NCI-H2029 (cell line): ENCODE measurements at regions not wholly inside any gene's neighbourhood (a gene's known extent, or its start where the extent isn't known, plus 50 kb on each side); places are given as distances from the start of the nearest gene placed in this dataset.

Experiments used
- DNase-seq: peaks from one replicate; lab custom pipeline; 2025; lab: John Stamatoyannopoulos, UW

DNA sequence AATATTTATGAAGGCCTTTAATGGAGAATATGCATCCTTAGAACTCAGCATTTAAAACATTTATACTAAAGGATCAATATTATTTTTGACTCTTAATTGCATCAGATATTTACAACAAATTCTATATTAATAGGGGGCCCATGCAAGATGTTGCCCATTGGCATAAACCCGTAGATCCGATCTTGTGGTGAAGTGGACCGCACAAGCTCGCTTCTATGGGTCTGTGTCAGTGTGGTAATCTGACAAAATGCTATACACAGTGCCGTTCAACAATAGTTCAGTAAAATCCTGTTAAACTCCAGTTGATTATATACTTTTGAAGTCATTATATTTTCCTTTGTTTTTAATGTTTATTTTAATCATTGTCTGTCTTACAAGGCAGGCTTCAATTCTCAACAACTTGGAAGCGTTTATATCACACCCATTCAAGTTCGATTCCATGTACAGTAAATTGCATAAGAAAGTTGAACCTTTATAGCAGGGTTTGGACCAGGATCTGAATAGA, 809.2 kb downstream of the USP25 start:
- DNase-seq: no peak

DNA sequence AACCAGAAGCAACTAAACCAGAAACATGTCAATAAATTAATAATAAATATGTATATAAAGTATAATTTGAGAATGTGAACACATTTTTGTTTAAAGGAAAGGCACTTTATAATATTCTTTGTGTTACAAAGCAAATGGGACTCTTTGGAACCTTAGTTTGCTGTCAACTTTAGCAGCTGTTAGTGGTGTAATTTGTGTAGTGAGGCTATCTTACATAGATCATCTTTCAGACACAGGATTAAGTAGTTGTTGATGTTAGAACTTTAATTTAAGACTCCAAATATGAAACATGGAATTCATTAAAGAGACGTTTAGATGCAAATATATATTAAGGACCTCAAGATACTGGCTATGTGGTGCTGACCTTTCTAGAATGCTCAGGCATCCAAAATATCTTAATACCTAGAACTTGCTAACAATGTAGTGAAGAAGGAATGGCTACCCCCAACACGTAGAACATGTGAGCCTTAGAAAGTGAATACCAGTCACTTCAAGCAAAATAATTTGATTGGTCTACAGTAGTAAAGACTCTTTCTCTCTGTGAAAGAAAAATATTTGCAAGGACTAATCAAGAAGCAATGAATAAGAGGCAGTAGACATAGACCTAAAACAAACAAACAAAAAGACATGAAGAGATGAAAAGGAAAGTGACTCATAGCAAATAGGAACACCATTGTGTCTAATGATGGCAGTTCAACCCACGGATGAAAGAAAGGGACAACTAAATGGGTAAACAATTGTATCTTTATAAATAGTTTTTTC, 811.4 kb downstream of the USP25 start:
- no peak for DNase-seq

DNA sequence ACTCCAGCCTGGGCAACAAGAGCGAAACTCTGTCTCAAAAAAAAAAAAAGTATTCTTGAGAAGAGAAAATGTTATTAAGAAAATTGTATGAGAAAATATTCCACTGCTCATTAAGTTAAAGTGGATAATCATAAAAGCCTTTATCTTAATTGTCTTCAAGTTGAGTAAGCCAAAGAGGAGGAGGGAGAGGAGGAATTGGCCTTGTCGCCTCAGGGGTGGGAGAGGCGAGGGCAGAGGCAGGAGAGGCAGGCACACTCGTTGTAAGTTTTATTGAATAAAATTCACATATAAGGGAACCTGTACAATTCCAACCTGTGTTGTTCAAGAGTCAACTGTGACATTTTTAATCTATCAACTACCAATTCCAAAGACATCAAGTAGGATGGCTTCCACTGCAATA, 820.3 kb downstream of the USP25 start:
- no peak for DNase-seq

DNA sequence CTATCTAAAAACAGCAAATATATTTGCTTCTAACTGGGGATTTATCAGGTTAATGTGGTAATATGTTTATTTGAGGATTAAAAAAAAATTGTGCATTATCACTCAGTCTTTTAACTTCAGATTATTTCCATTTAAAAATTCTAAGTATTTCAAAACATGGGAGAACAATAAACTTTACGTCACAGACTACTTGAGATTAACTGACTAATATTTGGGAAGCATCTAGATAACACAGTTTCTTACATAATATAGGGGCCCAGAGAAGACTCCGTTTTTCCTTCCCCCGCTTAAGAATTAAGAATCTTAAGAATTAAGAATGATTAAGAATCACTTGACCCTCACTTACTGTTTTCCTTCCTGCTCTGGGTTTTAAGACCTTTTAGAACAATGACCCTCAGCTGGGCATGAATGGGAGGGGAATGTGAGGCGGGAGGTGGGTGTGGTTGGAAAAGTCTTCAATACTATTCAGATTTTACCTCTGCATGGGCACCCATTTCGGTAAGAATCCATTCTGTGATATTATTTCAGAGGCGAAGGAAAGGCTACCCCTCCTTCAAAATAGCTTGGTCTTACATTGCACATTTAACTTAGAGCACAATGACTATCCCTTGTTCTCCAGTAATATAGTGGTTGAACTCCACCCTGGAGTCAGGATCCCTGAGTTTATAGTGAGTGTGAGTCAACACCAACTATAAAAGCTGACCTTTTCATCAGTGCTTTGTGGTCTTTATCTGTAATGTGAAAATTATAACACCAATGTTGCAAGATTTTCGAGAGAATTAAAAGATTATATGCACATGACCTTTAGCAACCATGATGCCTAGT, 821.3 kb downstream of the USP25 start:
- no peak for DNase-seq

DNA sequence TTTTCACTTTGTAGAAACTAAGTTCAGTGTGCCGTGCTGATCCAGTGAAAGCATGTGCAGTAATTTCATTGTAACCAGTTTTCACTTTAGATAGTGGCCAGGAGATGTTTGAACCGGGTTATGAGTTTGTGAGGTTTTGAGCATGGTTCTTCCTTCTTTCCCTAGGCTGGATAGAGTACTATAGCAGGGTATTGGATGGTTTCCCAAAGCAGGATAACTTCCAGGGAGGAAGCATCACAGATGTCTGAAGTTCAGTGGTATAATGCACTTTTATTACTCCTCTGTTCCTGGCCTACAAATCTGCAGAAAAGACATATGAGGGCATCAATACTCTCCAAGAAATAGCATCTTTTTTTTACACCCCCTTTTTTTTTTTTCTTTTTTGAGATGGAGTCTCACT, 823.1 kb downstream of the USP25 start:
- DNase-seq: no peak

DNA sequence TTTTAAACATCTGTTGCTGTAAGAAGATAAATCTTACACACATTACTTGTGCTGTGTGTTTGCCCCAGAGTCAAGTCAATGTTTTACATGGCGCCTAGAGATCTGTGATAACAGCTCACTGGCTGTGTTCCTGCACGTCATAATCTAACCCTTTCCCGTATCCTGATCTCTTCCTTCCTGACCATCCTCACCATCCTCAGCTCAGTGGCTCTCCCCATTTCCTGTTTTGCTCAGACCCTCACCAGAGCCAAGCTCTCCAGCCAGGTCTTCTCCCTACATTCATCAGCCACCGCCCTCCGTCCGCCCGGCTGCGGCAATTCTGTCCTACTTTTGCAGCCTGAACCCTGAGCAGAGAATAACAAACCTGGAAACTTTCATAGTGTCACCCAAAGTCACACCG, 824.7 kb downstream of the USP25 start:
- no peak for DNase-seq

DNA sequence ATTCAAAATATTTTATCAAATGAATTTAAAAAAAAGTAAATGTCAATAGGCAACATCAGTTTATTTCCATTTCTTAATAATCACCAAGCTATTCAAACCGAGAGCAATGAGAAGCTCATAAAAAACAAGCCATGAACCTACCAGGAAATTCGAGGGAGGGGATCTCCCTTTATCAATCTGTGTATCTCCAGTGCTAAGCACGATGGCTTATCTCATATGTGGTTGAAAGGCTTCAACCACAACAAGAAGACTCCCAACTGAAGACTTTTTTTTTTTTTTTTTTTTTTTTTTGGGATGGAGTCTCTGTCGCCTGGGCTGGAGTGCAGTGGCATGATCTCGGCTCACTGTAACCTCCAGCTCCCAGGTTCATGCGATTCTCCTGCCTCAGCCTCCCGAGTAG, 833.3 kb downstream of the USP25 start:
- no peak for DNase-seq

DNA sequence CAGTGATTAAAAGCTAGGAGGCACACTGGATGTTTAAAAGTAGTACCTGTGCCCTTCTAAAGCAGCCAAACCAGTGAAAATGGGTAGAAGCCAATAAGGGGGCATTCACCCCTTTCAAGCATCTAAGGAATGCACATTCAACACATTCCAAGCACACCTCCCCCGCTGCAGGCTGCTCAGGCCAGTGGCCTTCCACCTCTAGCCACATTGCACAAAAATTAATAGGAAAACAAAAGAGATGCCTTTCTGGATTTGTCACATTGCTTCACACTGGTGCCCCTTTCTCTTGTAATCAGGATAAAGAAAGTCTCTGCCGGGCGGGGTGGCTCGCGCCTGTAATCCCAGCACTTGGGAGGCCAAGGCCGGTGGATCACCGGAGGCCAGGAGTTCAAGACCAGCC, 834.0 kb downstream of the USP25 start:
- DNase-seq: no peak

DNA sequence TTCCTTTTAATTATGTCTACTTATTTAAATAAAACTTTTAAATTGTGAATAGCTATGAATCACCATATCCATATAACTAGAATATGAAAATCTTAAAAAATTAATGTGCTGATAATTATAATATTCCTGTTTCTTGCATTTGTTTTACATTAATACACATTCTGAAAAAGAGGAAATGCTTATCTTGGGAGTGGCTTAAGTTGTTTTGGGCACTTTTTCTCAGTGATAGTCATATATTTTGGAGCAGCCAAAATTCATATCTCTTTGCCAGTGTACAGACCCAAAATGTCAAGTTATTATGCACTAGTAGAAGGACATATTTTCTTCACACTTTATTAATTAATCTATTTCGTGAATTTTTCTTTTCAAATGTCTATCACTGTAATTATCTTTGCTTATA, 838.5 kb downstream of the USP25 start:
- no peak for DNase-seq

DNA sequence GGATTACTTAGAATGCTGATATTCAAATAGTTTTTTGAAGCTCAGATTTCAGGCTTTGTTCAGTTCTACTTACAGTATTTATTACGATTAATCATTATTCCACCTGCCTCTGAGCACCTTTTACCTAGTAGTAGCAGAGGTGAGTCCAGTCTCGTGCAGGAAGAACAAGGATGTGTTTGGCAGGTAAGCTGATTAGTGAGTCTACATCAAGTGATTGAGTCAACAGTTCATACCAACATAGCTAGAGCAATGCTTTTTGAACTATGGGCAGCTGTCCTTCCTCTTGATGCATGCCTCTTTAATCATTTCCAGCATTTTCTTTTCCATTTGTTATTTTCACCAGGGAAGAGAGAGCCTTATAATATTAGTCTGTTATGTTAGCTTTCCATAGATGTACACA, 838.9 kb downstream of the USP25 start:
- DNase-seq: peak; percentile 27

DNA sequence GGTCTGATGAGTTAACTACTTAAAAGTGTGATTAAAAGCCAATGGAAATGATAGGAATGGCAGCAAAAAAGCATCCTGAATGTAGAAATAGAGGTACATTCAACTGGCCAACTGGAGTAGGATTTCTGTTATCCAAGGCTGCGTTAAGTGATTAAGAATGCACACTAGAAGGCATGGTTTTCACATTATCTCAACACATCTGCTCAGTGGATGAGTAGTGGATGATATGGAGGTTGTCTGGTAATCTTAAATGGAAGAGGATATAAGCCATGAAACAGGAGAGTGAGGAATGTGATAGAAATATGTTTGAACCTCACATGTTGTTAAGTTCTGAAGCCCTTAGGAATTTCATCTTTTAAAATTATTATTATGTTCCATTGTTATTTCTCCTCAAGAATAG, 839.9 kb downstream of the USP25 start:
- no peak for DNase-seq

DNA sequence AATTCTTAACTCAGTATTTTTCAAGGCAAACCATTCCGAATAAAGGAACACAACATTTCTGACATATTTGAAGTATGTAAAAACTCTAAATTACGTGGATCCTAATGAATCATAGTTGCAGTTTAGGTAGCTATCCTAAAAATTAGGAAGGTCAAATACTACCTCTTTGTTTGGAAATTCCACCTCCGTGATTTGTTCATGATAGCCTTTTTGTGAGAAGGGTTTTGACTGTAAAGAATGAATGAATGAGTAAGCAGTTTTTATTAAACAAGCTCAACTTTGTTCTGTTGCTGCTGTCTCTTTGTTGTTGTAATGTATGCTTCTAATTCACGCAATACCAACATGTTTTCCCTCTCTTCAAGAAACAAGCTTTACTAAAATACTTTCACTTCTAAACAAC, 840.4 kb downstream of the USP25 start:
- DNase-seq: no peak

DNA sequence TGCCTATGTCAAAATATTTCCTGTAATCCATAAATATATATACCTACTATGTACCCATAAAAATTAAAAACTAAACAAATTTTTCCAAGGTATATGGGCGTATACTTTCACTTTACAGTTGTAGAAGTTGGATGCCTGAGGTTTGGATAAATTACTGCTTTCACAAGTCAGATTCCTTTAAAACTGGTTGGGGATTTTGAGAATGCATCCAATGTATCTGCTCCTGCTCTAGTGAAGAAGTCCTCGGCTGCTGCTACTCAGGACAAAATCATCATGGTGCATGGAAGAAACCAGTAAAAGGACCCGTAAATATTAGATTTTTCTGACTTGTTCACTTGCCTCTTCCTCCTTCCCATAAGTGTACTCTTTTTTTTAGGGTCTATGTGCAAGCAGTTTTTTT, 841.1 kb downstream of the USP25 start:
- no peak for DNase-seq

DNA sequence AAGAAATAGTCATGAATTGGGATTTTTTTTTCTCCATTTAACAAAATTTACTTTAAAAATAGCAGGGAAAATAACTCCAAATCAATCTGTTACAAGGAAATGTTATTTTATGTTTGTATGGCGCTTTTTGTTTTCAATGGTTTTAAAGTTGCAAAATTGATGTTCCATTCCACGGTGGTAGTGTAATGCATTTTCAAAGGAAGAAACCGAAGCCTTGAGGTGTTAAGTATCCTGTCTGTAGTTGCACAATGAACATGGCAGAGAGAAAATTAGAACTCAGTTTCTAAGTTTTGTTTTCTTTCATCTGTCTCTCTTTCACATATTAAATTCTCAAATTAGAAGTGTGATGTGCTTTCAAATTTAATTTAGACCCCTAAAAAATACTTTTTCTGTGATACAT, 841.8 kb downstream of the USP25 start:
- no peak for DNase-seq

DNA sequence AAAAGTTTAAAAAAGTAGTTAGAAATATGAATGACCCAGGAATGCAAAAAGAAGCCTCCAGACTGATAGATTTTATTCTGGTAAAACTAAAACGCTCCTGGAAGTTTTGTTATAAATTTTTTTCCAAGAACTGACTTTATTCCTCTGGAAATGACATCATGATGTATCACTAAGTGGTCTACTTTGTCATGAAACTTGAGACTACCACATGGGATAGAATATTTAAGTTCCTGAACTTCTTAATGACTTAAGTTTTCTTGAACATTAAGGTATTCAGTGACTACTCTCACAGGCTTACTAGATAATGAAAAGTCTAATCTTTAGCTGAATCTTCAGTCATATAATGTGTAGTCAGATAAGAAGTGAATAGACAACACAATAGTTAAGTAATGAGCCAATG, 842.2 kb downstream of the USP25 start:
- no peak for DNase-seq

DNA sequence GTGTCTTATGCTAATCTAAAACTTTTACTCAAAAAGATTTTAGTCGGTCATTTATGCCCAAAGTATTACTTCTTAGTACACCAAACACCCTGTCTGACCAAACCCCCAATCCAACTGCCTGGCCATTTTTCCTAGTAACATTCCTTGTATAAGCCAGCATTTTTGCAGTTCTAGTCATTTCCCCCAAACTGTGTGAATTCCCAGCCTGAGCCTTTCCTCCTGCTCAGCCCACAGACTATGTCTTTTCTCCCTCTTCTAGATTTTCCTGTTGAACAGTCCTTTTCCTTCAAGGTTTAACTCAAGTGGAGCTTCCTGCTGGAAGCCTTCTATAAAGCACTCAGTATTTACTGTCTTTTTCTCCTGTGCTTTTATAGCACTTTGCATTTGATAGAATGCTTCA, 843.8 kb downstream of the USP25 start:
- DNase-seq: no peak

DNA sequence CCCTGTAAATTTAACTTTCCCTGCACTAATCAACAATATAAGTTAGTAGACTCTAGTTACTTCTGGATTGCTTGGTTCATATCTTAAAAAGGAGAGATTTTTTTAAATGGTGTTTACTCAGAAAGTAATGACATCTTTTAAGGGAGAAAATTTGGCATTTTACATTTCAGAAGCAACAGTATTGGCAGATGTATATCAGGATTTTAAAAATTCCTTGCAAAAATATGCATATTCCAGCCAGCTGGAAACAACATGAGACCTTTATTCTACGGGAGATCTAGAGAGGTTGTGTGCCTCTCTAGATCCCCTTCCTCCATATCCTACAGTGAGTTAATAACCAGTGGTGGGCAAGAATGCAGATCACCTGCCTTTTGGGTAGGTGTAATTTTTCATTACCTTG, 848.2 kb downstream of the USP25 start:
- no peak for DNase-seq

DNA sequence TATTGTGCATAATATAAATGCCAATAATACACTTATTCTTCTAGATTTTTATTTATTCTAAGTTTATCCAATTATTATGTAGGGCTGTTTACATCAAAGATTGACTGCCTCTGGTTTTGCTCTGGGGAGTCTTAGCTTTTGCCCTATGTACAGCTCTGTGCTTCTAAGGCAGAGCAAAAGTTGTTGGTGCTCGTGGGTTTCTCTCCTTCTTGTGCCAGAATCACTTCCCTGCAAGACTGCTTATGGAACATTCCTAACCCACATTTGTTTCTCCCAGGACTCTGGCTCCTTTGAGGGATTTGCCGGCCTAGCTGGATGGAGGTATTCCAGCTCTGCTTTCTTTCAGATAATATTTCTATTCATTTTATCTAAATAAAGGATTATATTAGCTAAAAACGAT, 849.1 kb downstream of the USP25 start:
- no peak for DNase-seq

DNA sequence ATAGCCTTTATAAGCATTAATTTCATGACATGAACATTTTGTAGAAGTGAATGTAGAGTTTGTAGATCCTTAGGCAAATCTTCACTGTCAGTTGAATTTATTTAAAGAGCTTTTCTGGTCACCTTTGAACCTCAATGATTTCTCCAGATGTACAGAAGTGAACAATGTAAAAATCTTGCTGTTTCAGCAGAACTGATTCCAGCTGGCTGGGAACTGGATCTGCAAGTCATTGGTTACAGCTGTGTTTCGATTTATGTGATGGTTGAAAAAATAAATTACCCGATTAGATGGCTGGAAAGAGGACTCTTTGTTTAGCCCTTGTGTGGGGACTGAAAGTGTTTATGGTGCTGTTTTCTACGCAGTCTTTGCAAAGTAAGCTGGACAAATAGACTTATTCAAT, 849.8 kb downstream of the USP25 start:
- DNase-seq: no peak

DNA sequence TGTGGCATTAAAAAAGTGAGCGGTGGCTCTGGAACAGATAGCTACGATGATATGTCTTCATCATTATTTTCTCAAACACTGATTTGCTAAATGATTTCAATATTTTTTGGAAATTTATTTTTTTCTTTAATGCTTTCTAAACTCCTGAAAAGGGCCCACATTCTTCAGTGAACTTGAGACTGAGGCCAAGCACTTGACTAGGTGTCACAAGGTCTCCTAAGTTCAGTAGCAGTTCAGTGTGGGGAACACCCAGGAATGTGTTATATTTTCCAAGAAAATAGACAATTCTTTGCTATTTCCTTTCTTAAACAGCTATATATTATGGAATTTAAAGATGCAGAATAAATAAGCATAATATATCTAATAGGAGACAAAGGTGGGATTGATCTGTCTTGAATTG, 850.9 kb downstream of the USP25 start:
- no peak for DNase-seq

DNA sequence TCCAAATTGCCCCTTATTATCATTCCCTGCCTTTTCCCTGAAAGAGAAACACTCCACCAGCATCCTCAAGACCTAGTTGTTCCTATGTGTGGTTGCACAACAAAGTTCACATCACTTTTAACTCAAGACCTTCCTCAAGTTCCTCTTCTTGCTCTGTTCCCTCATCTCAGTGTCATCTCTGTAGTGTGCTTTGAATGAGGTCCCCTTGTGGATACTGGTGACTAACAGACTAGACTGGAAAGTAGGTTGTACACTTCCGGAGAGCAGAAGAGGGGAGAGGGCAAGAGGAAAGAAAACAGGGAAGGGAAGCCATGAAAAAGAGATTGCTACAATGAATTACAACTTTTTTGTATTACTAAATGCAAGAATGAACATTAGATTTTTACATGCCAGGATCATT, 853.8 kb downstream of the USP25 start:
- DNase-seq: no peak

DNA sequence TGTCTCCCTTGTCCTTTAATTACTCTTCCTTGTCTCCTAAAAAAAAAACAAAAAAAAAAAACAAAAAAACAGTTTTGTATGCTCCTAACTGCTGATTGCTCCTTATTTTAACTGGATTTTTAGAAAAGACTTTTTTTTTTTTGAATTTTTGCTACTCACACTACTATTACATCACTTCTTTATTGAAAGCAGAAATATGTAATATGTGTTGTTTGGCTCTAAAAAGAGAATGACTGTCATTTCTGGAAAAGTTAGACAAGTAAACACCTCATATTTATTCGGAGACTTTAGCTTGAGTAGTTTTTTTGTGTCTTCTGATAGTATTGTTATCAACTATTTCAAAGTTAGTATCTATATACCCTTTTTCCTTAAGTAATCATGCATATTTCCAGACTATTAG, 855.0 kb downstream of the USP25 start:
- DNase-seq: no peak

DNA sequence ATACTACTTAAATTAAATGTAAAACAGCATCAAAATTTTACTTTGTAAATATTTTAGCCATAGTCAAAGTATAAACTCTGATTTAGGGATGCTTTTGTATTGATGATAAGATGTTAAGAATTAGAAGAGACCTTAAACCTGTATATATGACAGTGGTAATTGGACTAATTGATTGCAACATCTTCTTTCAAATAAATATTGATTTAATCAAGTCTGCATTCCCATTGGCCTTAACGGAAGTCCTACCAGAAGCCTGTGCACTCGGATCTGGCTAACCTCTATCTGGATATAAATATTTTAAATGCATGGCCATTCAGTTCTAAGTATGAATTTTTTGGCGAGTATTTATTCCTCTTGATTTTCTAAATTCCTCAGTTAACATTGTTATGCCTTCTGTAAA, 856.1 kb downstream of the USP25 start:
- no peak for DNase-seq
